Esophagus squamous epithelium (tissue), 5 donors: ENCODE measurements at regions not wholly inside any gene's neighbourhood (a gene's known extent, or its start where the extent isn't known, plus 50 kb on each side); places are given as distances from the start of the nearest gene placed in this dataset.

ENCODE experiments used
- DNase-seq: peaks from one replicate; lab custom pipeline; 2025; lab: John Stamatoyannopoulos, UW
- H3K27ac ChIP-seq, 4 donors: fragments of 200-600 bp; sonication (generic); one replicate each; pipeline ENCODE4 v1.5.1; 2016 to 2019; ENCODE audit warnings: mild to moderate bottlenecking in 1 of 4
- H3K27me3 ChIP-seq, 4 donors: fragments of 200-600 bp; sonication (generic); 1 replicate in 3 of 4; 2 replicates in 1 of 4; pipeline versions ENCODE4 v1.5.1 to v1.6.0; 2017 to 2021; ENCODE audit warnings: antibody characterized with exemption in 1 of 4
- H3K36me3 ChIP-seq, 3 donors: fragments of 200-600 bp; sonication (generic); one replicate each; pipeline ENCODE4 v1.5.1; 2016 to 2019
- H3K4me1 ChIP-seq, 3 donors: fragments of 200-600 bp; sonication (generic); one replicate each; pipeline ENCODE4 v1.5.1; 2017 to 2019
- H3K4me3 ChIP-seq, 4 donors: fragments of 200-600 bp; sonication (generic); 1 replicate in 3 of 4; 2 replicates in 1 of 4; pipeline ENCODE4 v1.5.1; 2016 to 2019; ENCODE audit warnings: mild to moderate bottlenecking in 2 of 4, moderate library complexity in 1 of 4
- H3K9me3 ChIP-seq, 3 donors: fragments of 200-600 bp; sonication (generic); one replicate each; pipeline ENCODE4 v1.5.1; 2016 to 2019
- POLR2A ChIP-seq, 4 donors: fragments of 450-650 bp; IDR thresholded peaks; one replicate each; pipeline ENCODE4 v1.6.1; 2017; ENCODE audit warnings: antibody characterized with exemption in 4 of 4, mild to moderate bottlenecking in 4 of 4, moderate library complexity in 3 of 4
- WGBS, 2 donors: methylation state at CpG; one replicate each; pipeline ENCODE4 v1.1.5; 2018; 5-methylcytosine and 5-hydroxymethylcytosine counted together
- intact Hi-C: fragments of 100-400 bp; cut with DNase I; formaldehyde crosslinking; loops from one replicate; pipeline ENCODE4 v1.15.0; 2022
- TF ChIP-seq, protein P1 (sequence below), 6 experiments: fragments of 450-650 bp in 4 of 6; fragments of 200-600 bp in 2 of 6; sonication (generic) in 2 of 6; IDR thresholded peaks; one replicate each; pipeline ENCODE4 v1.5.1; 2016 to 2019; ENCODE audit warnings: antibody characterized with exemption in 6 of 6, mild to moderate bottlenecking in 4 of 6, moderate library complexity in 4 of 6
- donor health status: DM: yes; HTN: yes; CAD: no.

DNA sequence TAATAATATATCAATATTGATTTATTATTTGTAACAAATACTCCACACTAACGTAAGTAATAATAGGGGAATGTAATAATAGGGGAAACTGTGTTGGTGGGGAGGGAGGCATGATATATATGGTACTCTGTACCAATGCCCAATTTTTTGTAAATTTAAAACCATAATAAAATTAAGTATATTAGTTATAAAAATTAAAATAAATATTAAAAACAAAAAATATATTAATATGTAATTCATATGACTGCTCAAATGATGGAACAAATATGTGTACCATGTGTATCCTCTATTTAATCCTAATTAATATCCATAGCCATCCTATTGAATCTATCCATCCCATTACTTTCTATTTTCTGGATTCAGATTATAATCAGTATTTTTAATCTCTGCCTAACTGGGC is 578.0 kb downstream of the KCNA4 start:
- Histone ChIP-seq H3K4me1 (no peaks in the 10 kb centered on the region), H3K9me3 (no peaks in the 10 kb centered on the region), H3K36me3 (no peaks in the 10 kb centered on the region), H3K27ac (no peak overlapping the region), H3K27me3 (no peaks in the 10 kb centered on the region), H3K4me3 (no peak overlapping the region)
- no peak for DNase-seq
- intact Hi-C loops, result no loop called here
- WGBS, 2 donors, result 63 to 70% methylated on average over 1 of the region's 1 CpG
- TF ChIP-seq POLR2A (IDR thresholded peaks at IDR 0.05), result no peak
- TF ChIP-seq, protein P1, sequence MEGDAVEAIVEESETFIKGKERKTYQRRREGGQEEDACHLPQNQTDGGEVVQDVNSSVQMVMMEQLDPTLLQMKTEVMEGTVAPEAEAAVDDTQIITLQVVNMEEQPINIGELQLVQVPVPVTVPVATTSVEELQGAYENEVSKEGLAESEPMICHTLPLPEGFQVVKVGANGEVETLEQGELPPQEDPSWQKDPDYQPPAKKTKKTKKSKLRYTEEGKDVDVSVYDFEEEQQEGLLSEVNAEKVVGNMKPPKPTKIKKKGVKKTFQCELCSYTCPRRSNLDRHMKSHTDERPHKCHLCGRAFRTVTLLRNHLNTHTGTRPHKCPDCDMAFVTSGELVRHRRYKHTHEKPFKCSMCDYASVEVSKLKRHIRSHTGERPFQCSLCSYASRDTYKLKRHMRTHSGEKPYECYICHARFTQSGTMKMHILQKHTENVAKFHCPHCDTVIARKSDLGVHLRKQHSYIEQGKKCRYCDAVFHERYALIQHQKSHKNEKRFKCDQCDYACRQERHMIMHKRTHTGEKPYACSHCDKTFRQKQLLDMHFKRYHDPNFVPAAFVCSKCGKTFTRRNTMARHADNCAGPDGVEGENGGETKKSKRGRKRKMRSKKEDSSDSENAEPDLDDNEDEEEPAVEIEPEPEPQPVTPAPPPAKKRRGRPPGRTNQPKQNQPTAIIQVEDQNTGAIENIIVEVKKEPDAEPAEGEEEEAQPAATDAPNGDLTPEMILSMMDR (IDR thresholded peaks at IDR 0.05), result no peak

DNA sequence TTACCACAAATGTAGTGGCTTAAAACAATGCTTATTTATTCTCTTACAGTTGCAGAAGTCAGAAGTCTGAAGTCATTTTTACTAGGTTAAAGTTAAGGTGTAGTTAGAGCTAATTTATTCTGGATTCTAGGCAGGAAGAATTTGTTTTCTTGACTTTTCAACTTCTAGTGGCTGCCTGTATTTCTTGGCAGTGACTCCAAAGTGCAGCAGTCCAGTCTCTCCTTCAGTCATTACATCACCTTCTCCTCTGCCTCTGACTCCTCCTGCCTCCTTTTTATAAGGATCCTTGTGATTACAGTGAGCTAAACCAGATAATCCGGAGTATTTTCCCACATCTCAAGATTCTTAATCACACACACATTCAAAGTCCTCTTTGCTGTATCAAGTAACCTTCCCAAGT is 581.4 kb downstream of the KCNA4 start:
- 74 to 91% methylated on average over 1 of the region's 1 CpG for WGBS, 2 donors
- intact Hi-C loops, result no loop called here
- Histone ChIP-seq H3K9me3 (no peaks in the 10 kb centered on the region), H3K27ac (no peak overlapping the region), H3K4me1 (no peaks in the 10 kb centered on the region), H3K27me3 (no peaks in the 10 kb centered on the region), H3K4me3 (no peak overlapping the region), H3K36me3 (no peaks in the 10 kb centered on the region)
- no peak for DNase-seq
- TF ChIP-seq POLR2A (IDR thresholded peaks at IDR 0.05), result no peak

DNA sequence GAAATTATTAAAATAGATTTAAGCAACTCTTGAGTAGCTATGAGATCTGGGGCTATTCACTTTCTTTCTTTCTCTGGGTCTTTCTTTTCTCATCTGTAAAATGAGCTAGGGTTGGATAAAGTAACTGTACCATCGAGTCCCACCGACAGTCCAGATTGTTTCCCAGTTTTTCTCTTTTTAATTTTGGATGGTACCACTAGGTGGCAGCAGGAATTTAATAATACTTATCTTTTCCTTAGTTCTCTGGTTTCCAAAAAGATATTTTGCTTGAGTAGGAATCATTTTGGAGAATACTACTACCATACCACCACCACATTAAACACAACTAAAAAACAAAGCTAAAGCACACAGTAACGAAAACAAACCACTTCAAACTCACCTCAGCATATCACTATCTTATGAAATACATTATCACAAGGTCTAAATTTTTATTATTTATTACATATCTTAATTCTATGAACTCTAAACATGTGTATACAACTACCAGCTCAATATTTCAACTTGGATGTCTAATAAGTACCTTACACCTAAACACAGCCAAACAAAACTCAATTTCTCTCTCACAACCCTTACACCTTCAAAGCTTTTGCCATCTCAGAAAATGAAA is 584.0 kb downstream of the KCNA4 start:
- Histone ChIP-seq H3K4me1 (no peaks in the 10 kb centered on the region), H3K27me3 (no peaks in the 10 kb centered on the region), H3K36me3 (no peaks in the 10 kb centered on the region), H3K27ac (no peak overlapping the region), H3K9me3 (no peaks in the 10 kb centered on the region), H3K4me3 (no peak overlapping the region)
- 21 to 25% methylated on average over 3 of the region's 3 CpGs for WGBS, 2 donors
- DNase-seq, result no peak
- TF ChIP-seq POLR2A (IDR thresholded peaks at IDR 0.05), result no peak
- TF ChIP-seq, protein P1 (IDR thresholded peaks at IDR 0.05), result peak in 4 of 6 experiments; percentile 19 to 49 (median 34)
- intact Hi-C loops, result no loop called here

DNA sequence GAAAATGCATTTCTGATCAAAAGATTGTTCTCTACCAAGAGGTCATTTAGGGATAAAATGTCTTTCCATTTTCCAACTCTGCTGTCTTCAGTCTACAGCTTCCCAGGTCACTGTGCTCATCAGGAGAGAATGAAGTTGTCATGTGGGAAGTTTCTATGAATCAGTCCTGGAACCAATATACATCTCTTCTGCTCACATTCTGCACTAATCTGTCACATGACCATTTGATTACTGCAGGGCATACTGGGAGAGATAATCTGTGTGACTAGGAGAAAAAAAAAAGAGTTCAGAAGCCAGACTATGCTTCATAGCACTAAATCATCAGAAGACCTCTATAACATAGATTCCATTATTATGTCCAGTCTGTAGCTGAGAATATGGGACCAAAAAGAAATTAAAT is 611.5 kb downstream of the KCNA4 start:
- no peak for DNase-seq
- no peaks in the 10 kb centered on the region for H3K36me3 ChIP-seq
- no peaks in the 10 kb centered on the region for H3K4me1 ChIP-seq
- no peaks in the 10 kb centered on the region for H3K9me3 ChIP-seq
- TF ChIP-seq, protein P1 (IDR thresholded peaks at IDR 0.05), result no peak
- no peak for TF ChIP-seq POLR2A (IDR thresholded peaks at IDR 0.05)
- H3K27ac ChIP-seq, result no peak overlapping the region
- no peaks in the 10 kb centered on the region for H3K27me3 ChIP-seq
- no peak overlapping the region for H3K4me3 ChIP-seq
- intact Hi-C loops, result no loop called here

DNA sequence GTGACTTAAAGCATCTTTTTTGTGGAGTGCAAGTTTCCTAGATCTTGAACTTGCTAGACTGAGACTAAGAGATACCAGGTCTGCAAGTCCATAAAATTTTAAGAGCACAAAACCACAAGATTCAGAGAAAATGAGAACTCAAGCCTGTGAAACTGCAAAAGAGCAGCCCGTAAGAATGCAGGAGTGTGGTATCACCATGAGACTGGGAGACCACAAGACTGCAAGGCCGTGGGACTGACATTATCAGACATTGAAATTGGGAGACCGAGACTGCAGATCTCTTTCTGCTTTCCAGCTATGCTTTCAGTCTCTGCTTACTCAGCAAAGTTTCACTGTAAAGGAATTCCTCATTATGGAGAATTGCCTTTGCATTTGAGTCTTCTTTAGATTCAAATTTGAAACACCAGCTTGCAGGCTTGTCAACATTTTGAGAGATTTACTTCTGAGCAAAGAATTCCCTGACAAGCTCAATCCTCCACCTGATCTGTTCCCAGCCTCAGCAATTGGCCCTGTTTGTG is 621.2 kb downstream of the KCNA4 start:
- no peaks in the 10 kb centered on the region for H3K27me3 ChIP-seq
- intact Hi-C loops, result no loop called here
- no peaks in the 10 kb centered on the region for H3K4me1 ChIP-seq
- WGBS, 2 donors, result 45 to 57% methylated on average over 3 of the region's 3 CpGs
- no peaks in the 10 kb centered on the region for H3K9me3 ChIP-seq
- H3K27ac ChIP-seq, result no peak overlapping the region
- H3K36me3 ChIP-seq, result no peaks in the 10 kb centered on the region
- DNase-seq, result no peak
- H3K4me3 ChIP-seq, result no peak overlapping the region
- TF ChIP-seq POLR2A (IDR thresholded peaks at IDR 0.05), result no peak
- TF ChIP-seq, protein P1 (IDR thresholded peaks at IDR 0.05), result no peak
